SK-N-SH (cell line): ENCODE measurements at regions not wholly inside any gene's neighbourhood (a gene's known extent, or its start where the extent isn't known, plus 50 kb on each side); places are given as distances from the start of the nearest gene placed in this dataset.

Source experiments
- CTCF ChIA-PET: fragments of 300-600, 350-600 bp; formaldehyde crosslinking; extraction: SDS; loops from one replicate; lab custom pipeline; 2021; lab: Yijun Ruan, JAX
- POLR2A ChIA-PET: fragments of 350-600 bp; sonication (Branson Sonifier 250); formaldehyde crosslinking; extraction: SDS; loops from one replicate; lab custom pipeline; 2020; ENCODE audit warnings: antibody characterized with exemption, inconsistent platforms; lab: Yijun Ruan, JAX
- DNase-seq: peaks from one replicate; pipeline ENCODE4 v3.0.0; 2012
- H2AFZ ChIP-seq: fragments of 200-600 bp; sonication (generic); 2 replicates; pipeline ENCODE4 v1.8.1; 2016; ENCODE audit warnings: antibody characterized with exemption, mild to moderate bottlenecking, low read depth
- H3F3A ChIP-seq: fragments of 200-600 bp; sonication (generic); replicated peaks from 2 replicates; pipeline ENCODE3; 2016; ENCODE audit warnings: antibody characterized with exemption, mild to moderate bottlenecking; ENCODE audit not compliant: insufficient read depth
- H3K27ac ChIP-seq, 2 experiments: fragments of 200-500 bp in 1 of 2; fragments of 200-600 bp in 1 of 2; sonication (Bioruptor generic) in 1 of 2; sonication (generic), shearing (Covaris generic) in 1 of 2; 2 replicates each; pipeline versions ENCODE4 v1.5.1 to v1.6.1; 2014 to 2016; ENCODE audit warnings: low read depth in 2 of 2, inconsistent platforms in 1 of 2, low read length in 1 of 2, mild to moderate bottlenecking in 1 of 2, mixed read lengths in 1 of 2
- H3K27me3 ChIP-seq: fragments of 200-600 bp; sonication (generic), shearing (Covaris generic); 2 replicates; pipeline ENCODE4 v1.6.1; 2016; ENCODE audit warnings: mixed run types; ENCODE audit not compliant: insufficient read depth
- H3K36me3 ChIP-seq, 2 experiments: fragments of 200-500 bp in 1 of 2; fragments of 200-600 bp in 1 of 2; sonication (Bioruptor generic) in 1 of 2; sonication (generic) in 1 of 2; replicated peaks in 1 of 2; 2 replicates each; pipeline versions ENCODE3 to v1.5.1; 2014 to 2016; ENCODE audit warnings: low read length in 1 of 2, mild to moderate bottlenecking in 1 of 2; ENCODE audit not compliant: insufficient read depth in 2 of 2, control insufficient read depth in 1 of 2
- H3K4me1 ChIP-seq, 2 experiments: fragments of 200-500 bp in 1 of 2; fragments of 200-600 bp in 1 of 2; sonication (Bioruptor generic) in 1 of 2; sonication (generic), shearing (Covaris generic) in 1 of 2; 2 replicates each; pipeline versions ENCODE4 v1.5.1 to v1.6.1; 2014 to 2016; ENCODE audit warnings: low read depth in 1 of 2, low read length in 1 of 2, mixed run types in 1 of 2; ENCODE audit not compliant: insufficient read depth in 2 of 2, control insufficient read depth in 1 of 2
- H3K4me2 ChIP-seq: fragments of 200-600 bp; sonication (generic), shearing (Covaris generic); 2 replicates; pipeline ENCODE4 v1.6.1; 2017; ENCODE audit warnings: mixed run types
- H3K4me3 ChIP-seq, 2 experiments: fragments of 200-500 bp in 1 of 2; fragments of 200-600 bp in 1 of 2; sonication (Bioruptor generic) in 1 of 2; sonication (generic), shearing (Covaris generic) in 1 of 2; 2 replicates each; pipeline versions ENCODE4 v1.5.1 to v1.8.1; 2014 to 2016; ENCODE audit warnings: low read depth in 2 of 2, inconsistent platforms in 1 of 2, low read length in 1 of 2, mild to moderate bottlenecking in 1 of 2, mixed read lengths in 1 of 2, moderate library complexity in 1 of 2
- H3K79me2 ChIP-seq: fragments of 200-600 bp; sonication (generic); 2 replicates; pipeline ENCODE4 v1.8.1; 2017; ENCODE audit warnings: mild to moderate bottlenecking; ENCODE audit not compliant: insufficient read depth
- H3K9ac ChIP-seq: fragments of 200-600 bp; sonication (generic); 2 replicates; pipeline ENCODE4 v1.6.1; 2017; ENCODE audit warnings: mixed run types
- H3K9me2 ChIP-seq: fragments of 200-600 bp; sonication (generic); 2 replicates; pipeline ENCODE4 v1.6.1; 2017; ENCODE audit warnings: mixed run types
- H3K9me3 ChIP-seq: fragments of 200-600 bp; sonication (generic); 2 replicates; pipeline ENCODE4 v1.6.1; 2017; ENCODE audit warnings: mixed run types, mild to moderate bottlenecking, moderate library complexity
- H4K20me1 ChIP-seq: fragments of 200-600 bp; sonication (generic); 2 replicates; pipeline ENCODE4 v1.6.1; 2017; ENCODE audit warnings: mild to moderate bottlenecking, mixed run types; ENCODE audit not compliant: insufficient read depth
- ELF1 ChIP-seq: IDR thresholded peaks from 2 replicates; pipeline ENCODE4 v1.4.0; 2012
- EP300 ChIP-seq, 2 experiments: IDR thresholded peaks; 2 replicates each; pipeline versions ENCODE4 v1.4.0 to v1.6.1; 2012; ENCODE audit warnings: borderline replicate concordance in 1 of 2, low read depth in 1 of 2, low read length in 1 of 2
- EZH2phosphoT487 ChIP-seq: fragments of 200-600 bp; sonication (generic); IDR thresholded peaks from 2 replicates; pipeline ENCODE4 v1.6.1; 2017; ENCODE audit warnings: low read depth, mixed run types, mild to moderate bottlenecking, antibody characterized with exemption, moderate library complexity, borderline replicate concordance
- FOSL2 ChIP-seq: IDR thresholded peaks from 2 replicates; pipeline ENCODE4 v1.4.0; 2012; ENCODE audit warnings: low read depth, mild to moderate bottlenecking, moderate library complexity, borderline replicate concordance
- FOXM1 ChIP-seq: IDR thresholded peaks from 2 replicates; pipeline ENCODE4 v1.4.0; 2012; ENCODE audit warnings: low read depth, mild to moderate bottlenecking
- GATA2 ChIP-seq: sonication (generic); formaldehyde crosslinking; IDR thresholded peaks from 2 replicates; pipeline ENCODE4 v1.5.0; 2020; ENCODE audit warnings: mild to moderate bottlenecking, missing genetic modification reagents
- JUND ChIP-seq: IDR thresholded peaks from 2 replicates; pipeline ENCODE4 v1.4.0; 2012
- MEF2A ChIP-seq: IDR thresholded peaks from 2 replicates; pipeline ENCODE4 v1.4.0; 2012; ENCODE audit warnings: low read depth, borderline replicate concordance
- NFIC ChIP-seq: IDR thresholded peaks from 2 replicates; pipeline ENCODE4 v1.4.0; 2012; ENCODE audit warnings: borderline replicate concordance
- PBX3 ChIP-seq: IDR thresholded peaks from 2 replicates; pipeline ENCODE4; 2012
- REST ChIP-seq: IDR thresholded peaks from 2 replicates; pipeline ENCODE4 v1.6.1; 2012; ENCODE audit warnings: mild to moderate bottlenecking, low read depth, low read length, moderate library complexity
- RFX5 ChIP-seq: IDR thresholded peaks from 2 replicates; pipeline ENCODE4 v1.6.1; 2012; ENCODE audit warnings: mild to moderate bottlenecking, improper control_type of control experiment, low read length
- SIN3A ChIP-seq: IDR thresholded peaks from 2 replicates; pipeline ENCODE4 v1.6.1; 2012; ENCODE audit warnings: low read depth, mild to moderate bottlenecking, low read length, moderate library complexity, borderline replicate concordance
- SMC3 ChIP-seq: IDR thresholded peaks from 2 replicates; pipeline ENCODE4 v1.6.1; 2012; ENCODE audit warnings: low read depth, low read length, improper control_type of control experiment
- TAF1 ChIP-seq: IDR thresholded peaks from 2 replicates; pipeline ENCODE4 v1.6.1; 2012; ENCODE audit warnings: low read depth, mild to moderate bottlenecking, low read length, moderate library complexity, borderline replicate concordance
- TCF12 ChIP-seq: IDR thresholded peaks from 2 replicates; pipeline ENCODE4 v1.4.0; 2012
- TEAD4 ChIP-seq: IDR thresholded peaks from 2 replicates; pipeline ENCODE4 v1.4.0; 2012; ENCODE audit warnings: mild to moderate bottlenecking, borderline replicate concordance; ENCODE audit not compliant: insufficient read depth
- YY1 ChIP-seq: IDR thresholded peaks from 2 replicates; pipeline ENCODE4 v1.4.0; 2012; ENCODE audit warnings: low read depth, mild to moderate bottlenecking
- WGBS: methylation state at CpG from one replicate; pipeline ENCODE4 v1.1.6; 2017; ENCODE audit warnings: low lambda C conversion rate; 5-methylcytosine and 5-hydroxymethylcytosine counted together

GRCh38 chr13:80168089-80168850 lies 172.7 kb downstream of the SPRY2 start:
- peak; percentile 21 to 69; a peak in 3 of 4 replicates for TF ChIP-seq EP300 (IDR thresholded peaks at IDR 0.05; ENCODE audit: borderline replicate concordance in 1 of 2, low read depth in 1 of 2, low read length in 1 of 2)
- TF ChIP-seq PBX3, result peak; percentile 80
- no peak for TF ChIP-seq TAF1
- TF ChIP-seq TEAD4, result peak; percentile 54; the same call in 1 of the 2 replicates
- TF ChIP-seq RFX5, result no peak
- TF ChIP-seq MEF2A, result peak; percentile 63; the same call in 1 of the 2 replicates
- TF ChIP-seq FOSL2, result 0 out of 2 replicates have a peak, but pooled peaks have one; percentile 33
- no peak for TF ChIP-seq SIN3A
- no peak for TF ChIP-seq ELF1
- no peak for TF ChIP-seq REST
- TF ChIP-seq FOXM1, result peak; percentile 43; the same call in 1 of the 2 replicates
- TF ChIP-seq SMC3, result no peak
- peak; percentile 66; the same call in 1 of the 2 replicates for TF ChIP-seq NFIC
- TF ChIP-seq JUND, result peak; percentile 43
- no peak for TF ChIP-seq EZH2phosphoT487
- TF ChIP-seq YY1, result no peak
- TF ChIP-seq GATA2, result no peak
- TF ChIP-seq TCF12, result peak; percentile 87
- Histone ChIP-seq H3K79me2 (no peaks in the 10 kb centered on the region), H3K9me2 (no peaks in the 10 kb centered on the region), H3K4me1 (no peaks in the 10 kb centered on the region; a peak in 2 of 4 replicates), H3K27ac (peak overlapping the region in 1 of 2 experiments; percentile 62; a peak in 2 of 4 replicates), H3K4me3 (no peak overlapping the region), H2AFZ (no peak overlapping the region), H3F3A (peaks cover 8% of the 10 kb centered on the region), H3K4me2 (no peak overlapping the region), H3K9ac (no peak overlapping the region), H3K9me3 (no peaks in the 10 kb centered on the region), H4K20me1 (no peaks in the 10 kb centered on the region), H3K36me3 (no peaks in the 10 kb centered on the region), H3K27me3 (no peaks in the 10 kb centered on the region)
- ChIA-PET CTCF (interaction anchor here (0.7 kb wide), 1 partner anchor 117 kb away, joined by 3 read pairs; no protein-coding TSS in a partner anchor), POLR2A (no interaction called here)
- WGBS, result 23% methylated on average over 3 of the region's 3 CpGs
- DNase-seq, result no peak
